H1 (cell line): ENCODE measurements at regions not wholly inside any gene's neighbourhood (a gene's known extent, or its start where the extent isn't known, plus 50 kb on each side); places are given as distances from the start of the nearest gene placed in this dataset.
A peak's percentile ranks its signal among the peaks of the same experiment; 100 is the strongest.

Experiments
- JUND ChIP-seq: IDR thresholded peaks from 2 replicates; pipeline ENCODE4 v1.6.1; 2011; ENCODE audit warnings: mild to moderate bottlenecking, improper control_type of control experiment, low read length
- KDM1A ChIP-seq: fragments of 200-600, 300-600 bp; sonication (generic); IDR thresholded peaks from 2 replicates; pipeline ENCODE4 v1.7.1; 2016; ENCODE audit warnings: mild to moderate bottlenecking, low read length, borderline replicate concordance
- POLR2A ChIP-seq, 2 experiments: IDR thresholded peaks; 1 replicate in 1 of 2; 2 replicates in 1 of 2; pipeline ENCODE4 v1.6.1; 2011; ENCODE audit warnings: low read depth in 2 of 2, low read length in 2 of 2, mild to moderate bottlenecking in 2 of 2; ENCODE audit errors: control extremely low read depth in 1 of 2
- POLR2AphosphoS5 ChIP-seq: IDR thresholded peaks from 2 replicates; pipeline ENCODE4 v1.6.1; 2011; ENCODE audit warnings: low read depth, low read length
- TAF1 ChIP-seq: IDR thresholded peaks from 2 replicates; pipeline ENCODE4 v1.6.1; 2011; ENCODE audit warnings: mild to moderate bottlenecking, low read depth, low read length
- TBP ChIP-seq: IDR thresholded peaks from 2 replicates; pipeline ENCODE4 v1.6.1; 2011; ENCODE audit warnings: low read depth, low read length, improper control_type of control experiment
- TF ChIP-seq, protein P1 (sequence below), 3 experiments: IDR thresholded peaks; 1 replicate in 2 of 3; 2 replicates in 1 of 3; pipeline versions ENCODE4 v1.5.1 to v1.6.1; 2011; ENCODE audit warnings: low read length in 3 of 3, mild to moderate bottlenecking in 3 of 3, inconsistent platforms in 2 of 3, low read depth in 1 of 3, moderate library complexity in 1 of 3; ENCODE audit not compliant: insufficient read depth in 1 of 3; ENCODE audit errors: control extremely low read depth in 1 of 3
- TF ChIP-seq, protein P2 (sequence below): IDR thresholded peaks from 2 replicates; pipeline ENCODE4 v1.6.1; 2011; ENCODE audit warnings: low read depth, mild to moderate bottlenecking, low read length; ENCODE audit not compliant: insufficient read depth

DNA sequence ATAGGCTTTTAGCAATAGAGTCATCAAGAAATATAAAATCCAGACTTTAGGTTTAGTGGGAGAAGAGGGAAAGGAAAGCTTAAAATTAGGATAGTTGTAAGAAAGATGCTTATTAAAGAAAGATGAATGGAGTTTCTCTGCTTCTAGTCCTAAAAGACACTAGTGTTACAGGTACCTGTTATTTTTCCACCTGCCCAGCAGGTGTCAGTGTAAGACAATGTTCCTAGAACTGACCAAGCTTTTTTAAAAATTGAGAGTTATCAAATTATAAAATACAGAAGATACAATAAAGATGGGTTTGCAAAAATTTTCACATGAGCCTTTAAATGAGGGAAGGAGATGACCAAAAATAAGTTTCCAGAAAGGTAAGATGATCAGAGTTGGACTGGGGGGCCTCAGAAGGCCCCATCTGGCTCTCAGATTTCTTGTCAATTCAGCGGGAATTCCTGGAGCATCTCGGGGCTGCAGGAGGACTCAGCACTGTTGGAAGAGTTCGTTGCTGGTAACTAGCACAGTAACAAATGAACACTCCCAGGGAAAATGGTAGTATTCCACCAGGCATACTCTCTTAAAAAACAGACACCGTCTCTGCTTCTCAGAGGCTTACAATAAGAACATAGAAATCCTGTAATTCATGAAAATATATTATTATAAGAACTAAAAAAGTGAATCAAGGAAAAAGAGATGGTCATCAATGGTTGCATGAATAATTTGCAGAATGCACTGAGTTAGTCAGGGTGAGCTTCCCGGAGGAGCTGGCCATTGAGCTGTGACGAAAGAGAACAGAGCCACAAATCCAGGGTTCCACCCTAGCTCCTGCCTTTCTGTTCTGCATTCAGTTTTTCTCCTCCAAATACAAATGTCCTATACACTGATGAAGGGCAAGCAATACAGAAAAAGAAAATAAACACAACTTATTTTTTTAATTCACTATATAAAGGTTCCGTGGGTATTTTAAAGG, 71.8 kb upstream of the PIK3CG start:
- TF ChIP-seq TBP (no peak), KDM1A (no peak), JUND (no peak), POLR2A (IDR thresholded peaks at IDR 0.05; ENCODE audit: control extremely low read depth in 1 of 2, low read depth in 2 of 2, low read length in 2 of 2) (no peak), TAF1 (no peak), POLR2AphosphoS5 (no peak)
- TF ChIP-seq, protein P1, sequence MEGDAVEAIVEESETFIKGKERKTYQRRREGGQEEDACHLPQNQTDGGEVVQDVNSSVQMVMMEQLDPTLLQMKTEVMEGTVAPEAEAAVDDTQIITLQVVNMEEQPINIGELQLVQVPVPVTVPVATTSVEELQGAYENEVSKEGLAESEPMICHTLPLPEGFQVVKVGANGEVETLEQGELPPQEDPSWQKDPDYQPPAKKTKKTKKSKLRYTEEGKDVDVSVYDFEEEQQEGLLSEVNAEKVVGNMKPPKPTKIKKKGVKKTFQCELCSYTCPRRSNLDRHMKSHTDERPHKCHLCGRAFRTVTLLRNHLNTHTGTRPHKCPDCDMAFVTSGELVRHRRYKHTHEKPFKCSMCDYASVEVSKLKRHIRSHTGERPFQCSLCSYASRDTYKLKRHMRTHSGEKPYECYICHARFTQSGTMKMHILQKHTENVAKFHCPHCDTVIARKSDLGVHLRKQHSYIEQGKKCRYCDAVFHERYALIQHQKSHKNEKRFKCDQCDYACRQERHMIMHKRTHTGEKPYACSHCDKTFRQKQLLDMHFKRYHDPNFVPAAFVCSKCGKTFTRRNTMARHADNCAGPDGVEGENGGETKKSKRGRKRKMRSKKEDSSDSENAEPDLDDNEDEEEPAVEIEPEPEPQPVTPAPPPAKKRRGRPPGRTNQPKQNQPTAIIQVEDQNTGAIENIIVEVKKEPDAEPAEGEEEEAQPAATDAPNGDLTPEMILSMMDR (IDR thresholded peaks at IDR 0.05; ENCODE audit: control extremely low read depth in 1 of 3, insufficient read depth in 1 of 3, low read depth in 1 of 3, low read length in 3 of 3): peak in 2 of 3 experiments; percentile 36 to 52; a peak in 2 of 4 replicates
- TF ChIP-seq, protein P2, sequence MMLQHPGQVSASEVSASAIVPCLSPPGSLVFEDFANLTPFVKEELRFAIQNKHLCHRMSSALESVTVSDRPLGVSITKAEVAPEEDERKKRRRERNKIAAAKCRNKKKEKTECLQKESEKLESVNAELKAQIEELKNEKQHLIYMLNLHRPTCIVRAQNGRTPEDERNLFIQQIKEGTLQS: no peak
